ENCODE measurements at regions not wholly inside any gene's neighbourhood (a gene's known extent, or its start where the extent isn't known, plus 50 kb on each side); places are given as distances from the start of the nearest gene placed in this dataset.
"Not testable (repeated sequence)": the region's sequence is repeated elsewhere in the genome, so short reads cannot be mapped to it uniquely, and the experiment has no call there.

DNA sequence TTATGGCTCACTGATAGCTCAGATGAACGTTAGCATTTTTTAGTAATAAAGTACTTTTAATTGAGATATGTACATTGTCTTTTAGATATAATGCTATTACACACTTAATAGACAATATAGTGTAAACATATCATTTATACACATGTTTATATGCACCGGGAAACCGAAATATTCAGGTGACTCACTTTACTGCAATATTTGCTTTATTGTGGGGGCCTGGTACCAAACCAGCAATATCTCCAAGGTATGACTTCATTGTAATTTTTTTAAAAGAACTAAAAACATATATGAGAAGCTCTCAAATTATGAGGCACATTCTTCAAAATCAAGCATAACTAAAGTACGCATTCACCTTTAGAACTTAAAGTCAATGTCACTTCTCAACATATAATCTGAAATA, 231.2 kb upstream of the SLC7A11 start:
- H3K36me3 ChIP-seq (ENCODE audit: insufficient read depth, insufficient read length, low read length) = no peaks in the 10 kb centered on the region
- no peaks in the 10 kb centered on the region for H3K9me3 ChIP-seq (ENCODE audit: insufficient read depth, low read length)
- no peak overlapping the region for H3K4me3 ChIP-seq (ENCODE audit: insufficient read length, low read depth)
- H3K9ac ChIP-seq (ENCODE audit: insufficient read length, low read depth) = no peak overlapping the region
- no peaks in the 10 kb centered on the region for H3K27me3 ChIP-seq (ENCODE audit: insufficient read depth, insufficient read length)
- no peaks in the 10 kb centered on the region for H3K4me1 ChIP-seq (ENCODE audit: insufficient read depth, insufficient read length)
- no peak for TF ChIP-seq YY1 (IDR thresholded peaks at IDR 0.05; ENCODE audit: insufficient read depth, insufficient read length)
- TF ChIP-seq ZNF274 (IDR thresholded peaks at IDR 0.05; ENCODE audit: low read depth, low read length) = no peak
- TF ChIP-seq SUZ12 (IDR thresholded peaks at IDR 0.05; ENCODE audit: extremely low read depth, insufficient read depth, insufficient read length) = no peak
- DNase-seq (ENCODE audit: low read depth, low spot score) = no peak

DNA sequence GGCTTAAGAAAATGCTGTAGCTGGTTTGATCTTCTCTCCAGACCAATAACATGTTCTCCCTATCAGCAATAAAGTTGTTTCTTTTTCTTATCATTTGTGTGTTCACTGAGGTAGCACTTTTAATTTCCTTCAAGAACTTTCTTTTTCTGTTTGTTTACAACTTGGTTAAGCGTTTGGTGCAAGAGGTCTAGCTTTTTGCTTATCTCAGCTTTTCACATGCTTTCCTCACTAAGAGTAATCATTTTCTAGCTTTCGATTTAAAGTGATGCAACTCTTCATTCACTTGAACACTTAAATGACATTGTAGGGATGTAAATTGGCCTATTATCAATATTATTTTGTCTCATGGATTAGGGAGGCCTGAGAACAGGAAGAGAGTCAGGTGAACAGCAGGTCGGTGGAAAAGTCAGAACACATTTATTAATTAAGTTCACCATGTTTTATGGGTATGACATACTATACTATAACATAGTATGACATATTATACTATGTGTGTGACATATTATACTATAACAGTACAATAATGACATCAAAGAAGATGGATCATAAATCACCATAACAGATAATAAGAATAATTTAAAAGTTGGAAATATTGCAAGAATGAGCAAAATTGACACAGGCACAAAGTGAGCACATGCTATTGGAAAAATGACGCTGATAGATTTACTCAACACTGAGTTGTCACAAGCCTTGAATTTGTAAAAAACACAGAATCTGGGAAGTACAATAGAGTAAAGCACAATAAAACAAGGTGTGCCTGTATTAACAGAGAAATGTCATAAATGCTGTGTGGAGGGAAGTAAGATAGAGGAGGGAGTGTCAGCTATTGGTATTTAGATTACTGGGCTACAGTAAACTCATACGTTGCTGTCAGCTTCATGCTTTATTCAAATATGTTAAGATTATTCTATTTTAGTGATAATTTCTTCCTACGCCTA, 218.6 kb upstream of the SLC7A11 start:
- no peaks in the 10 kb centered on the region for H3K9me3 ChIP-seq (ENCODE audit: insufficient read depth, low read length)
- no peaks in the 10 kb centered on the region for H3K27me3 ChIP-seq (ENCODE audit: insufficient read depth, insufficient read length)
- no peaks in the 10 kb centered on the region for H3K4me1 ChIP-seq (ENCODE audit: insufficient read depth, insufficient read length)
- TF ChIP-seq ZNF274 (IDR thresholded peaks at IDR 0.05; ENCODE audit: low read depth, low read length) (no peak), YY1 (IDR thresholded peaks at IDR 0.05; ENCODE audit: insufficient read depth, insufficient read length) (no peak)
- H3K9ac ChIP-seq (ENCODE audit: insufficient read length, low read depth) = no peak overlapping the region
- no peaks in the 10 kb centered on the region for H3K36me3 ChIP-seq (ENCODE audit: insufficient read depth, insufficient read length, low read length)
- DNase-seq (ENCODE audit: low read depth, low spot score) = no peak
- no peak overlapping the region for H3K4me3 ChIP-seq (ENCODE audit: insufficient read length, low read depth)

DNA sequence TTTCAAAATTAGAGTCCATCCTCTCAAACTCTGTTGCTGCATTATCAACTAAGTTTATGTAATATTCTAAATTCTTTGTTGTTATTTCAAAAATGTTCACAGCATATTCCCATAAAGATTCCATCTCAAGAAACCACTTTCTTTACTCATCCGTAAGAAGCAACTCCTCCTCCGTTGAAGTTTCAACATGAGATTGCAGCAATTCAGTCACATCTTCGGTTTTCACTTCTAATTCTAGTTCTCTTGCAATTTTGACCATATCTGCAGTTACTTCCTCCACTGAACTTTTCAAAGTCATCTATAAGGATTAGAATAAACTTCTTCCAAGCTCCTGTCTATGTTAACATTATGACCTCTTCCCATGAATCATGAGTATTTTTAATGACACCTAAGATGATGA, 216.6 kb upstream of the SLC7A11 start:
- no peak for TF ChIP-seq ZNF274 (IDR thresholded peaks at IDR 0.05; ENCODE audit: low read depth, low read length)
- no peak for TF ChIP-seq YY1 (IDR thresholded peaks at IDR 0.05; ENCODE audit: insufficient read depth, insufficient read length)
- DNase-seq (ENCODE audit: low read depth, low spot score) = no peak
- H3K36me3 ChIP-seq (ENCODE audit: insufficient read depth, insufficient read length, low read length) = no peaks in the 10 kb centered on the region
- no peak overlapping the region for H3K4me3 ChIP-seq (ENCODE audit: insufficient read length, low read depth)
- H3K9ac ChIP-seq (ENCODE audit: insufficient read length, low read depth) = no peak overlapping the region
- no peaks in the 10 kb centered on the region for H3K27me3 ChIP-seq (ENCODE audit: insufficient read depth, insufficient read length)
- no peaks in the 10 kb centered on the region for H3K9me3 ChIP-seq (ENCODE audit: insufficient read depth, low read length)
- no peaks in the 10 kb centered on the region for H3K4me1 ChIP-seq (ENCODE audit: insufficient read depth, insufficient read length)

DNA sequence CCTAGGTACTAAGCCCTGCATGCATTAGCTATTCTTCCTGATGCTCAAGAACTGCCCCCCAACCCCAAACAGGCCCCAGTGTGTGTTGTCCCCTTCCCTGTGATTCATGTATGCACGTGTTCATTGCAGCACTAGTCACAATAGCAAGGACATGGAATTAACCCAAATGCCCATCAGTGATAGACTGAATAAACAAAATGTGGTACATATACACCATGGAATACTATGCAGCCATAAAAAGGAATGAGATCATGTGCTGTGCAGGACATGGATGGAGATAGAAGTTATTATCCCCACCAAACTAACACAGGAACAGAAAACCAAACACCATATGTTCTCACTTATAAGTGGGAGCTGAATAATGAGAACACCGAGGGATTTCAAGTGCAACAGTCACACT, 214.2 kb upstream of the SLC7A11 start:
- H3K9me3 ChIP-seq (ENCODE audit: insufficient read depth, low read length); H3K27me3 ChIP-seq (ENCODE audit: insufficient read depth, insufficient read length); H3K4me3 ChIP-seq (ENCODE audit: insufficient read length, low read depth); H3K9ac ChIP-seq (ENCODE audit: insufficient read length, low read depth); H3K36me3 ChIP-seq (ENCODE audit: insufficient read depth, insufficient read length, low read length); DNase-seq (ENCODE audit: low read depth, low spot score); H3K4me1 ChIP-seq (ENCODE audit: insufficient read depth, insufficient read length): not testable (repeated sequence)

DNA sequence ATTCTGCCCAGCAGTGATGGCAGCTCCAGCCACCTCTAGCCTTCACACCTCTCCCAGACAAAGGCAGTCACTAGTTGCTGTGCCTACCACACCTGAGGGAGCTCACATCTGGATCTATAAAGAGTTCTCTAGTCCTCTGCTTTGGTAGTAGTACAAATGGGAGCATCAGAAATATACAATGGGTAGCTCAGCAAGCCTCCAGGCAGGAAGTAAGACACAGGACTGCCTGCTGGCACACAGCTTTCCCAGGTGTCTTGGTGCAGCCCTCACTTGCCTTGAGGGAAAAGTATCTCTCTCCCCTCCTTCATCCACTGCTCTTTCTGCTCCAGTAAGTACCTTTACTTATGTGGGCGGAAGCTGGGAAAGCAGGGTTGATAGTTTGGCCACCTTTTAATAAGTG, 212.9 kb upstream of the SLC7A11 start:
- H3K9ac ChIP-seq (ENCODE audit: insufficient read length, low read depth) = no peak overlapping the region
- no peaks in the 10 kb centered on the region for H3K4me1 ChIP-seq (ENCODE audit: insufficient read depth, insufficient read length)
- H3K36me3 ChIP-seq (ENCODE audit: insufficient read depth, insufficient read length, low read length) = no peaks in the 10 kb centered on the region
- DNase-seq (ENCODE audit: low read depth, low spot score) = no peak
- no peaks in the 10 kb centered on the region for H3K27me3 ChIP-seq (ENCODE audit: insufficient read depth, insufficient read length)
- TF ChIP-seq SUZ12 (IDR thresholded peaks at IDR 0.05; ENCODE audit: extremely low read depth, insufficient read depth, insufficient read length) (no peak), YY1 (IDR thresholded peaks at IDR 0.05; ENCODE audit: insufficient read depth, insufficient read length) (no peak), ZNF274 (IDR thresholded peaks at IDR 0.05; ENCODE audit: low read depth, low read length) (no peak)
- H3K4me3 ChIP-seq (ENCODE audit: insufficient read length, low read depth) = no peak overlapping the region
- H3K9me3 ChIP-seq (ENCODE audit: insufficient read depth, low read length) = no peaks in the 10 kb centered on the region

DNA sequence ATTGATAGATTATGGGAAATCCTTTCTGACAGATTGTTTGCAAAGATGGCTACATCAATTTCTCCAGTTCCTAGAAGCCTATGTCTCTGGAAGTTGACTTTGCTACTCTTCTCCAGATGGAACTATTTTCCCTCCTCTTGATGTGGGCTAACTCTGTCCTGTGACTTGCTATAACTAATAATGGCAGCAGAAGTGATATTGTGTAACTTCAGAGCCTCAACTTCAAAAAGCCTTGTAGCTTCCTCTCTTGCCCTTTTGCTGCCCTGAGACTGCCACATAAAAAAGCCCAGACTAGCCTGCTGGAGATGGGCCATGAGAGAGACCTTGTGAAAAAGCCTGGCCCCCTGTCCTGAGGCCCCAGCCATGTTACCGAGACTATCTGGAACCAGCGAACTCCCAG, 210.7 kb upstream of the SLC7A11 start:
- DNase-seq (ENCODE audit: low read depth, low spot score) = no peak
- H3K9me3 ChIP-seq (ENCODE audit: insufficient read depth, low read length) = no peaks in the 10 kb centered on the region
- no peaks in the 10 kb centered on the region for H3K27me3 ChIP-seq (ENCODE audit: insufficient read depth, insufficient read length)
- no peak overlapping the region for H3K9ac ChIP-seq (ENCODE audit: insufficient read length, low read depth)
- H3K36me3 ChIP-seq (ENCODE audit: insufficient read depth, insufficient read length, low read length) = no peaks in the 10 kb centered on the region
- H3K4me3 ChIP-seq (ENCODE audit: insufficient read length, low read depth) = no peak overlapping the region
- TF ChIP-seq SUZ12 (IDR thresholded peaks at IDR 0.05; ENCODE audit: extremely low read depth, insufficient read depth, insufficient read length) = no peak
- no peak for TF ChIP-seq YY1 (IDR thresholded peaks at IDR 0.05; ENCODE audit: insufficient read depth, insufficient read length)
- TF ChIP-seq ZNF274 (IDR thresholded peaks at IDR 0.05; ENCODE audit: low read depth, low read length) = no peak
- no peaks in the 10 kb centered on the region for H3K4me1 ChIP-seq (ENCODE audit: insufficient read depth, insufficient read length)

DNA sequence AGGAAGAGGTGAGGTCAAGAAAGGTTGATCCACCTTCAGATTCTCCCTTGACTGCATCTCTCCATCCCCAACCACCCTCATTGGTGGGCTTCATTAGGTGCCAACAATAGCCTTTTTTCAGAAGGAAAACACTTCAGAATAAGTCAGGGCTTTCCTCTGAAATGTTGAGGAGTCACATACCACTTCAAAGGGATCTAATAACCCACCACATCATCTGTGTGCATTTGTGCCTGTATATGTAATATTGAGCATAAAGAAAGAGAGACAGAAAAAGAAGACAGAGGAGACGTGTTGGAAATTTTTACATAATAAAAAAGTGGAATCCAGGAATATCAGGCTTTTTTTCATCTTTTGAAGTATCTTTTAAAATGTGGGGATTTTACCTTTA, 209.1 kb upstream of the SLC7A11 start:
- TF ChIP-seq ZNF274 (IDR thresholded peaks at IDR 0.05; ENCODE audit: low read depth, low read length) (no peak), YY1 (IDR thresholded peaks at IDR 0.05; ENCODE audit: insufficient read depth, insufficient read length) (no peak), SUZ12 (IDR thresholded peaks at IDR 0.05; ENCODE audit: extremely low read depth, insufficient read depth, insufficient read length) (no peak)
- no peak for DNase-seq (ENCODE audit: low read depth, low spot score)
- H3K4me3 ChIP-seq (ENCODE audit: insufficient read length, low read depth) = no peak overlapping the region
- H3K27me3 ChIP-seq (ENCODE audit: insufficient read depth, insufficient read length) = no peaks in the 10 kb centered on the region
- no peaks in the 10 kb centered on the region for H3K9me3 ChIP-seq (ENCODE audit: insufficient read depth, low read length)
- H3K9ac ChIP-seq (ENCODE audit: insufficient read length, low read depth) = no peak overlapping the region
- H3K36me3 ChIP-seq (ENCODE audit: insufficient read depth, insufficient read length, low read length) = no peaks in the 10 kb centered on the region
- no peaks in the 10 kb centered on the region for H3K4me1 ChIP-seq (ENCODE audit: insufficient read depth, insufficient read length)
